K562 (cell line): ENCODE measurements at regions not wholly inside any gene's neighbourhood (a gene's known extent, or its start where the extent isn't known, plus 50 kb on each side); places are given as distances from the start of the nearest gene placed in this dataset.
A peak's percentile ranks its signal among the peaks of the same experiment; 100 is the strongest.

ENCODE experiments used
- ATAC-seq: fragments of 200-7000 bp; cut with Tn5 transposase; 3 replicates; pipeline ENCODE4 v1.9.1; 2020; ENCODE audit warnings: moderate library complexity
- BruUV-seq: library from RNA; stranded (reverse); fragments of 400-500 nt; replicated peaks from 2 replicates; lab custom pipeline; 2021; lab: Mats Ljungman, UMichigan
- CTCF ChIA-PET: fragments of 300-600 bp; formaldehyde crosslinking; extraction: SDS; loops from one replicate; lab custom pipeline; 2021; ENCODE audit warnings: low intra/inter-chr PET ratio; lab: Yijun Ruan, JAX
- POLR2A ChIA-PET: fragments of 300-600, 350-650 bp; sonication (Branson Sonifier 250); formaldehyde crosslinking; extraction: SDS; loops from one replicate; lab custom pipeline; 2021; ENCODE audit warnings: antibody characterized with exemption, inconsistent platforms; lab: Yijun Ruan, JAX
- DNase-seq, 4 experiments: peaks; one replicate each; pipeline versions ENCODE4 v3.0.0 to v3.0.0-alpha.2; 2011 to 2018; ENCODE audit warnings: low spot score in 3 of 4, mixed read lengths in 3 of 4; ENCODE audit errors: extremely low read depth in 1 of 4
- FAIRE-seq: peaks from 2 replicates; lab custom pipeline; 2011; peaks lifted over from hg19 to GRCh38; lab: Jason Lieb, UNC
- H2AFZ ChIP-seq: 2 replicates; pipeline ENCODE4 v1.6.0; 2011; ENCODE audit warnings: low read depth, low read length, control low read depth, inconsistent platforms
- H3K27ac ChIP-seq: fragments of 200-600 bp; 3 replicates; pipeline ENCODE4 v1.8.0; 2011; ENCODE audit warnings: low read depth, mild to moderate bottlenecking, control low read depth, inconsistent platforms, low read length, moderate library complexity, mixed read lengths; ENCODE audit errors: extremely low read depth
- H3K27me3 ChIP-seq, 2 experiments: fragments of 300-600 bp in 1 of 2; 2 replicates in 1 of 2; 3 replicates in 1 of 2; pipeline versions ENCODE4 v1.6.0 to v1.8.0; 2011; ENCODE audit warnings: inconsistent platforms in 2 of 2, low read length in 2 of 2, mild to moderate bottlenecking in 1 of 2, mixed read lengths in 1 of 2, moderate library complexity in 1 of 2; ENCODE audit not compliant: control insufficient read depth in 2 of 2, insufficient read depth in 2 of 2
- H3K36me3 ChIP-seq: fragments of 300-600 bp; 3 replicates; pipeline ENCODE4 v1.8.0; 2011; ENCODE audit warnings: mild to moderate bottlenecking, low read length, inconsistent platforms; ENCODE audit not compliant: control insufficient read depth, insufficient read depth
- H3K4me1 ChIP-seq, 2 experiments: fragments of 200-600 bp in 1 of 2; replicated peaks in 1 of 2; 2 replicates in 1 of 2; 3 replicates in 1 of 2; pipeline versions ENCODE4 v1.5.1 to v1.8.0; 2011; ENCODE audit warnings: inconsistent platforms in 2 of 2, low read length in 2 of 2, mild to moderate bottlenecking in 1 of 2, mixed read lengths in 1 of 2, moderate library complexity in 1 of 2; ENCODE audit not compliant: control insufficient read depth in 2 of 2, insufficient read depth in 2 of 2
- H3K4me2 ChIP-seq: 2 replicates; pipeline ENCODE4 v1.6.1; 2011; ENCODE audit warnings: low read length, control low read depth, inconsistent platforms, mixed read lengths; ENCODE audit not compliant: insufficient read depth
- H3K4me3 ChIP-seq: fragments of 200-600 bp; sonication (generic), shearing (Covaris generic); 2 replicates; pipeline ENCODE4 v1.5.1; 2016; ENCODE audit warnings: control low read depth, inconsistent platforms
- H3K79me2 ChIP-seq: fragments of 200-600 bp; 3 replicates; pipeline ENCODE4 v1.8.0; 2011; ENCODE audit warnings: low read length, inconsistent platforms; ENCODE audit not compliant: control insufficient read depth, insufficient read depth
- H3K9ac ChIP-seq, 2 experiments: 2 replicates each; pipeline versions ENCODE4 v1.6.0 to v1.6.1; 2011; ENCODE audit warnings: low read depth in 2 of 2, low read length in 2 of 2, control low read depth in 1 of 2, inconsistent platforms in 1 of 2, mild to moderate bottlenecking in 1 of 2, mixed read lengths in 1 of 2; ENCODE audit not compliant: insufficient read depth in 1 of 2
- H3K9me1 ChIP-seq: one replicate; pipeline ENCODE4 v1.6.0; 2011; ENCODE audit warnings: inconsistent platforms, mild to moderate bottlenecking, low read length, moderate library complexity; ENCODE audit not compliant: control insufficient read depth, insufficient read depth
- H3K9me3 ChIP-seq: replicated peaks from 2 replicates; pipeline ENCODE4 v1.5.1; 2011; ENCODE audit warnings: low read depth, low read length, inconsistent platforms; ENCODE audit not compliant: control insufficient read depth, insufficient read depth
- H4K20me1 ChIP-seq: replicated peaks from 2 replicates; pipeline ENCODE4 v1.6.1; 2011; ENCODE audit warnings: low read length, inconsistent platforms, mixed read lengths; ENCODE audit not compliant: control insufficient read depth, insufficient read depth
- CEBPG ChIP-seq, 3 experiments: fragments of 200-800 bp in 1 of 3; sonication (Bioruptor generic) in 1 of 3; sonication (generic) in 1 of 3; formaldehyde crosslinking in 1 of 3; IDR thresholded peaks in 2 of 3; conservative IDR thresholded peaks in 1 of 3; 2 replicates each; pipeline versions ENCODE4 v1.6.1 to v1.8.0; 2016 to 2022; ENCODE audit warnings: missing compliant biosample characterization in 2 of 3, missing genetic modification characterization in 2 of 3, mild to moderate bottlenecking in 1 of 3, missing genetic modification reagents in 1 of 3
- CSDE1 ChIP-seq, 2 experiments: fragments of 450-650 bp; IDR thresholded peaks; 2 replicates each; pipeline ENCODE4 v1.6.1; 2016; ENCODE audit warnings: mild to moderate bottlenecking in 1 of 2
- FOXJ3 ChIP-seq: sonication (generic); formaldehyde crosslinking; IDR thresholded peaks from 2 replicates; pipeline ENCODE4 v1.4.0; 2020; ENCODE audit warnings: mild to moderate bottlenecking, missing genetic modification reagents
- GTF2F1 ChIP-seq: IDR thresholded peaks from 2 replicates; pipeline ENCODE4 v1.6.1; 2011; ENCODE audit warnings: low read depth, low read length, improper control_type of control experiment
- NONO ChIP-seq, 2 experiments: fragments of 200-400 bp in 1 of 2; fragments of 450-650 bp in 1 of 2; formaldehyde crosslinking in 1 of 2; IDR thresholded peaks; 2 replicates each; pipeline ENCODE4 v1.6.1; 2017; ENCODE audit warnings: low read depth in 2 of 2, mild to moderate bottlenecking in 2 of 2, moderate library complexity in 2 of 2, low read length in 1 of 2
- RREB1 ChIP-seq: fragments of 250-450 bp; sonication (Bioruptor Pico); IDR thresholded peaks from 2 replicates; pipeline ENCODE4 v1.4.0; 2020
- SAFB ChIP-seq: fragments of 200-400 bp; formaldehyde crosslinking; IDR thresholded peaks from 2 replicates; pipeline ENCODE4 v1.6.1; 2017; ENCODE audit warnings: low read depth, low read length, borderline replicate concordance
- SIX5 ChIP-seq, 2 experiments: IDR thresholded peaks; 2 replicates each; pipeline ENCODE4 v1.6.1; 2011; ENCODE audit warnings: low read length in 2 of 2, borderline replicate concordance in 1 of 2, low read depth in 1 of 2, mild to moderate bottlenecking in 1 of 2, moderate library complexity in 1 of 2; ENCODE audit not compliant: insufficient read depth in 1 of 2
- TCF7 ChIP-seq: sonication (generic); IDR thresholded peaks from 2 replicates; pipeline ENCODE4 v1.6.1; 2016; ENCODE audit warnings: antibody characterized with exemption, borderline replicate concordance
- UBTF ChIP-seq, 2 experiments: IDR thresholded peaks; 2 replicates each; pipeline ENCODE4 v1.6.1; 2012; ENCODE audit warnings: improper control_type of control experiment in 2 of 2, low read depth in 2 of 2, low read length in 2 of 2, borderline replicate concordance in 1 of 2
- ZBTB34 ChIP-seq: fragments of 250-450 bp; sonication (Bioruptor Pico); IDR thresholded peaks from 2 replicates; pipeline ENCODE4 v1.8.0; 2021; ENCODE audit warnings: mild to moderate bottlenecking, moderate library complexity
- WGBS: fragments of 100-300 bp; shearing (Covaris generic); methylation state at CpG from one replicate; pipeline ENCODE4 v1.1.6; 2016; ENCODE audit warnings: low coverage, mixed read lengths; ENCODE audit not compliant: insufficient coverage; ENCODE audit errors: missing lambda C conversion rate; 5-methylcytosine and 5-hydroxymethylcytosine counted together
- in situ Hi-C: fragments of 300-500 bp; cut with MboI; formaldehyde crosslinking; loops from 4 replicates; pipeline ENCODE4 v1.15.0; 2018; ENCODE audit warnings: inconsistent platforms, mixed read lengths
- intact Hi-C: fragments of 100-400 bp; cut with micrococcal nuclease; formaldehyde crosslinking; loops from 2 replicates; pipeline ENCODE4 v1.14.2; 2022

- TF ChIP-seq RREB1 (no peak), TCF7 (no peak)
Observed at GRCh38 chr4:167838686-167839085, 253.7 kb upstream of the ANXA10 start (continued).

GRCh38 chr4:167842487-167842886 lies 249.8 kb upstream of the ANXA10 start:
- in situ Hi-C loops = no loop called here
- H3K36me3 ChIP-seq = no peaks in the 10 kb centered on the region
- no peaks in the 10 kb centered on the region for H3K4me1 ChIP-seq
- ATAC-seq (no peak), FAIRE-seq (no peak), DNase-seq (no peak)
- ChIA-PET CTCF (no interaction called here), POLR2A (no interaction called here)
- no peaks in the 10 kb centered on the region for H3K9me1 ChIP-seq
- no TSS peak for BruUV-seq
- no peak overlapping the region for H2AFZ ChIP-seq
- H3K79me2 ChIP-seq = no peaks in the 10 kb centered on the region
- TF ChIP-seq GTF2F1 = no peak
- no peak for TF ChIP-seq CEBPG (CRISPR knock-in tag; IDR thresholded peaks at IDR 0.05)
- TF ChIP-seq CEBPG (tag; conservative IDR thresholded peaks at IDR 0.05 in 1 of 2, IDR thresholded peaks at IDR 0.05 in 1 of 2) = peak in 1 of 2 experiments; percentile 17; a peak in 1 of 4 replicates
- no peak for TF ChIP-seq UBTF (IDR thresholded peaks at IDR 0.05; ENCODE audit: borderline replicate concordance in 1 of 2, low read depth in 2 of 2, low read length in 2 of 2)
- no peak for TF ChIP-seq ZBTB34 (CRISPR knock-in tag)
- no peak for TF ChIP-seq FOXJ3 (CRISPR knock-in tag)
- TF ChIP-seq NONO (IDR thresholded peaks at IDR 0.05; ENCODE audit: low read depth in 2 of 2, low read length in 1 of 2) = no peak
- no peak for TF ChIP-seq SAFB
- no peak for TF ChIP-seq SIX5 (IDR thresholded peaks at IDR 0.05; ENCODE audit: borderline replicate concordance in 1 of 2, insufficient read depth in 1 of 2, low read depth in 1 of 2, low read length in 2 of 2)
- TF ChIP-seq CSDE1 (IDR thresholded peaks at IDR 0.05) = no peak
- H3K4me3 ChIP-seq = no peak overlapping the region
- H4K20me1 ChIP-seq = no peaks in the 10 kb centered on the region
- no peaks in the 10 kb centered on the region for H3K9me3 ChIP-seq
- H3K27ac ChIP-seq = no peak overlapping the region
- no peak overlapping the region for H3K4me2 ChIP-seq
- intact Hi-C loops = no loop called here
- no peaks in the 10 kb centered on the region for H3K27me3 ChIP-seq
- H3K9ac ChIP-seq = no peak overlapping the region
- 0% methylated on average over 2 of the region's 2 CpGs for WGBS
